Mesothelial cell of epicardium (in vitro differentiated cells): ENCODE measurements at regions not wholly inside any gene's neighbourhood (a gene's known extent, or its start where the extent isn't known, plus 50 kb on each side); places are given as distances from the start of the nearest gene placed in this dataset.
"Not testable (repeated sequence)": the region's sequence is repeated elsewhere in the genome, so short reads cannot be mapped to it uniquely, and the experiment has no call there.

ENCODE experiments used
- DNase-seq, 2 experiments: peaks; one replicate each; pipeline ENCODE4 v3.0.0; 2021; ENCODE audit warnings: low spot score in 2 of 2; ENCODE audit not compliant: unreplicated experiment in 2 of 2
- H3K27ac Mint-ChIP-seq: 2 replicates; pipeline ENCODE4 v1.8.0; 2021; ENCODE audit warnings: mixed read lengths
- H3K27me3 Mint-ChIP-seq: 2 replicates; pipeline ENCODE4 v1.8.0; 2021; ENCODE audit warnings: low read depth, mixed read lengths
- H3K36me3 Mint-ChIP-seq: 2 replicates; pipeline ENCODE4 v1.8.0; 2021; ENCODE audit warnings: mixed read lengths
- H3K4me1 Mint-ChIP-seq: 2 replicates; pipeline ENCODE4 v1.8.0; 2021; ENCODE audit warnings: mixed read lengths
- H3K4me3 Mint-ChIP-seq: 2 replicates; pipeline ENCODE4 v1.8.0; 2021; ENCODE audit warnings: mild to moderate bottlenecking, moderate library complexity, mixed read lengths
- H3K9me3 Mint-ChIP-seq: 2 replicates; pipeline ENCODE4 v1.8.0; 2021; ENCODE audit warnings: mixed read lengths
- TF ChIP-seq, protein P1 (sequence below): fragments of 200-600 bp; sonication (generic); IDR thresholded peaks from one replicate; pipeline ENCODE4 v1.5.0; 2021; ENCODE audit warnings: antibody characterized with exemption; ENCODE audit not compliant: unreplicated experiment

DNA sequence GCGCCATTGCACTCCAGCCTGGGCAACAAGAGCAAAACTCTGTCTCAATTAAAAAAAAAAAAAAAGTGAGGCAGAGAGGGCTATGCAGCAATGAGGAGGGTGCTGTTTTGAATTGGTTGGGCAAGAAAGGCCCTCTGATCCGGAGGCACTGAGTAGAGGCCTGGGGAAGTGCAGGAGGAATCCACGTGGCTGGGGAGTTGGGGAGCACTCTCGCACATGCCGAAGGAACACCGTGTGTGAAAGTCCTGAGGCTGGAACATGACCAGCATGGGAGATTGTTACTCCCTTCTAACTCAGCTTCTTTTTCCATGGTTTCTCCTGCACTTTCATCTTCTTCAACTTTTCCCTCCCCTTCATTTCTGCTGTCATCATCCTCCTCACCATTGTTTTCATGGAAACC lies 347.9 kb upstream of the HS6ST1 start:
- Mint-ChIP-seq H3K4me1 (peaks cover 3% of the 10 kb centered on the region), H3K27ac (no peak overlapping the region), H3K4me3 (no peak overlapping the region), H3K36me3 (no peaks in the 10 kb centered on the region), H3K9me3 (no peaks in the 10 kb centered on the region), H3K27me3 (no peaks in the 10 kb centered on the region)
- DNase-seq: no peak
- TF ChIP-seq, protein P1, sequence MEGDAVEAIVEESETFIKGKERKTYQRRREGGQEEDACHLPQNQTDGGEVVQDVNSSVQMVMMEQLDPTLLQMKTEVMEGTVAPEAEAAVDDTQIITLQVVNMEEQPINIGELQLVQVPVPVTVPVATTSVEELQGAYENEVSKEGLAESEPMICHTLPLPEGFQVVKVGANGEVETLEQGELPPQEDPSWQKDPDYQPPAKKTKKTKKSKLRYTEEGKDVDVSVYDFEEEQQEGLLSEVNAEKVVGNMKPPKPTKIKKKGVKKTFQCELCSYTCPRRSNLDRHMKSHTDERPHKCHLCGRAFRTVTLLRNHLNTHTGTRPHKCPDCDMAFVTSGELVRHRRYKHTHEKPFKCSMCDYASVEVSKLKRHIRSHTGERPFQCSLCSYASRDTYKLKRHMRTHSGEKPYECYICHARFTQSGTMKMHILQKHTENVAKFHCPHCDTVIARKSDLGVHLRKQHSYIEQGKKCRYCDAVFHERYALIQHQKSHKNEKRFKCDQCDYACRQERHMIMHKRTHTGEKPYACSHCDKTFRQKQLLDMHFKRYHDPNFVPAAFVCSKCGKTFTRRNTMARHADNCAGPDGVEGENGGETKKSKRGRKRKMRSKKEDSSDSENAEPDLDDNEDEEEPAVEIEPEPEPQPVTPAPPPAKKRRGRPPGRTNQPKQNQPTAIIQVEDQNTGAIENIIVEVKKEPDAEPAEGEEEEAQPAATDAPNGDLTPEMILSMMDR: no peak

DNA sequence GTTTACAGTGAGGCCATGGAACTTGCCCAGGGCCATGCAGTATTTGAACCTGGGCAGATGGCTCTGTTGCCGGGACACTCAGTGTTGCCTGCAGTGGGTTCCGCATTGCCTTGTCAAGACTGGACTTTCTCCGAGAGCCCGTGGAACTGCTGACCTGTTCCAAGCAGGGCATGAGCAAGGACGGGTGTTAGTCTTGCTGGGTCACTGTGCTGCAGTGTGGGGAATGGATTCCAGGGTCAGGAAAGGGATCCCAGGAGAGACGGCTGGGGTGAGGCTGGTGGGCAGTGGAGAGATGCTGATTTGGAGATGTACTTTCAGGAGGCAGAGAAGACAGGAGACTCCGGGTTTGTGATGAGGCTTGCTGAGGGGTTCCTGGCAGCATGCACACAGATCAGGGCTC lies 348.7 kb upstream of the HS6ST1 start:
- Mint-ChIP-seq H3K36me3 (no peaks in the 10 kb centered on the region), H3K27me3 (no peaks in the 10 kb centered on the region), H3K27ac (no peak overlapping the region), H3K4me3 (no peak overlapping the region), H3K4me1 (peaks cover 3% of the 10 kb centered on the region), H3K9me3 (no peaks in the 10 kb centered on the region)
- no peak for DNase-seq
- TF ChIP-seq, protein P1: no peak

DNA sequence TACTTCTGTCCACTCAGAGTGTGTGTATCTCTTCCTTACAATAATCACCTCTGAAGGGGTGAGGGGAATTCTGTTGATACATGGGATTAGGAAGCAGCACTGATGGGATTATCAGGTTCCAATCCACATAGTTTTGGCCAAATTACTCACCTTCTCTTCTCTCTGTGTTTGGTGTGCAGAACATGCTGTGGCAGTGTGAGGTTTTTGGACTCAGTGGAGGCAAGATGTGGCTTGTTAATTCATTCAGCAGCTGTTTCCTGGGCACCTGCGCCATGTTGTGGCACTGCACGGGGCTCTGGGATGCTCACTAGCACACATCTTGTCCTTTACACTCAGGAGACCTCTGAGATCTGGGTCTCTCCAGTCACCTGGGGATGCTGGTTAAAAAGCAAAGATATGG lies 350.3 kb upstream of the HS6ST1 start:
- H3K9me3 Mint-ChIP-seq: peaks cover 14% of the 10 kb centered on the region
- no peak overlapping the region for H3K4me3 Mint-ChIP-seq
- H3K27ac Mint-ChIP-seq: no peak overlapping the region
- no peaks in the 10 kb centered on the region for H3K27me3 Mint-ChIP-seq
- H3K4me1 Mint-ChIP-seq: peaks cover 3% of the 10 kb centered on the region
- DNase-seq: no peak
- H3K36me3 Mint-ChIP-seq: peaks cover 2% of the 10 kb centered on the region
- TF ChIP-seq, protein P1: no peak

DNA sequence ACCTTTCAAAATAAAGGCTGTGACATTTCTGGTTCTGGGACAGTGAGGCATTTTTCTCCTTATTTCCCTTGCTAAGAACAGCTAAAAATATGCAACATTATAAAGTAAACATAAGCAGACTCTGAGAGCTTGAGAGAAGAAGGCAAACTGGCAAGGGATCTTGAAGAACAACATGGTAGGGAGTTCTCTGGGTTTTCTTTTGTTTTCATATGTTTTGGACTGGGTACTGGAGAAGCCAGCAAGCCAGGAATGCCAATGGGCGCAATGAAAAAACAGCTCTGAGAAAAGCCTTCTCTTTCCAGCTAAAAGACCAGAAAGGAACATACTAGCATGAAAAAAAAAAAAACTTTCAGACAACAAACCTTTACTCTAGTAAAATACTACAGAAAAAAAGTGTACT lies 351.4 kb upstream of the HS6ST1 start:
- Mint-ChIP-seq H3K36me3 (peaks cover 2% of the 10 kb centered on the region), H3K9me3 (peaks cover 22% of the 10 kb centered on the region), H3K27me3 (no peaks in the 10 kb centered on the region), H3K4me1 (no peaks in the 10 kb centered on the region), H3K27ac (no peak overlapping the region), H3K4me3 (no peak overlapping the region)
- DNase-seq: no peak
- TF ChIP-seq, protein P1: no peak

DNA sequence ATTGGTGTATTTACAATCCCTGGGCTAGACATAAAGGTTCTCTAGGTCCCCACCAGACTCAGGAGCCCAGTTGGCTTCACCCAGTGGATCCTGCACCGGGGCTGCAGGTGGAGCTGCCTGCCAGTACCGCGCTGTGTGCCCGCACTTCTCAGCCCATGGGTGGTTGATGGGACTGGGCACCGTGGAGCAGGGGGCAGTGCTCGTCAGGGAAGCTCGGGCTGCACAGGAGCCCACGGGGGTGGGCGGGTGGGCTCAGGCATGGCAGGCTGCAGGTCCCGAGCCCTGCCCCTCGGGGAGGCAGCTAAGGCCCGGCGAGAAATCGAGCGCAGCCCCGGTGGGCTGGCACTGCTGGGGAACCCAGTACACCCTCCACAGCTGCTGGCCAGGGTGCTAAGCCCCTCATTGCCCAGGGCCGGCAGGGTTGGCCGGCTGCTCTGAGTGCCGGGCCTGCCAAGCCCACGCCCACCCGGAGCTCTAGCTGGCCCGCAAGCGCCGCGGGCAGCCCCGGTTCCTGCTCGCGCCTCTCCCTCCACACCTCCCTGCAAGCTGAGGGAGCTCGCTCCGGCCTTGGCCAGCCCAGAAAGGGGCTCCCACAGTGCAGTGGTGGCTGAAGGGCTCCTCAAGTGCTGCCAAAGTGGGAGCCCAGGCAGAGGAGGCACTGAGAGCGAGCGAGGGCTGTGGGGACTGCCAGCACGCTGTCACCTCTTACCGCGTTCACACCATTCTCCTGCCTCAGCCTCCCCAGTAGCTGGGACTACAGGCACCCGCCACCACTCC lies 353.5 kb upstream of the HS6ST1 start:
- not testable (repeated sequence) for H3K36me3 Mint-ChIP-seq, H3K27ac Mint-ChIP-seq, H3K4me1 Mint-ChIP-seq, DNase-seq, H3K4me3 Mint-ChIP-seq, H3K27me3 Mint-ChIP-seq
- peaks cover 26% of the 10 kb centered on the region for H3K9me3 Mint-ChIP-seq

DNA sequence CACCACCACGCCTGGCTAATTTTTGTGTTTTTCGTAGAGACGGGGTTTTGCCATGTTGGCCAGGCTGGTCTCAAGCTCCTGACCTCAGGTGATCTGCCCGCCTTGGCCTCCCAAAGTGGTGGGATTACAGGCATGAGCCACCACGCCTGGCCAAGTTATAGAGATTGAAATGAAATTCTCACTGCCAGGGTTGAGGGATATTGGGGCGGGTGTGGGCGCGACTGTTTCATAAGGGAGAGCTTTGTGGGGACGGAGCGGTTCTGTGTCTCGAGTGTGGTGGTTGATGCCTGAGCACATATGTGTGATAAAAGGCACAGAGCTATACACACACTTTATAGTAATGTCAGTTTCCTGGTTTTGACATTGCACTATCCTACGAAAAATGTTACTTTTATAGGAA lies 361.0 kb upstream of the HS6ST1 start:
- not testable (repeated sequence) for DNase-seq, H3K27ac Mint-ChIP-seq
- H3K4me1 Mint-ChIP-seq: peaks cover 16% of the 10 kb centered on the region

More for the DNA sequence above, 361.0 kb upstream of the HS6ST1 start:
- not testable (repeated sequence) for H3K36me3 Mint-ChIP-seq, H3K9me3 Mint-ChIP-seq, H3K4me3 Mint-ChIP-seq, H3K27me3 Mint-ChIP-seq
